Activated CD4-positive, alpha-beta memory T cell treated with anti-CD3 and anti-CD28 coated beads, Interleukin-2, amount 10 ng/mL, durations not matched to agents 7 days and 5 days (primary cell): ENCODE measurements at regions not wholly inside any gene's neighbourhood (a gene's known extent, or its start where the extent isn't known, plus 50 kb on each side); places are given as distances from the start of the nearest gene placed in this dataset.
"Not testable (repeated sequence)": the region's sequence is repeated elsewhere in the genome, so short reads cannot be mapped to it uniquely, and the experiment has no call there.

Source experiments
- CTCF ChIA-PET: fragments of 350-600 bp; sonication (Branson Sonifier 250); formaldehyde crosslinking; loops from one replicate; lab custom pipeline; 2021; ENCODE audit warnings: antibody characterized with exemption, inconsistent platforms; lab: Charles Lee
- POLR2A ChIA-PET: fragments of 350-600 bp; sonication (Branson Sonifier 250); formaldehyde crosslinking; loops from one replicate; lab custom pipeline; 2021; ENCODE audit warnings: antibody characterized with exemption; lab: Charles Lee
- DNase-seq: peaks from one replicate; pipeline ENCODE4 v3.0.0-alpha.2; 2020
- H3K27ac Mint-ChIP-seq: one replicate; pipeline ENCODE4 v1.8.0; 2021; ENCODE audit warnings: mild to moderate bottlenecking, mixed read lengths
- H3K27me3 Mint-ChIP-seq: one replicate; pipeline ENCODE4 v1.8.0; 2021; ENCODE audit warnings: mixed read lengths
- H3K36me3 Mint-ChIP-seq: one replicate; pipeline ENCODE4 v1.8.0; 2021; ENCODE audit warnings: low read depth, mixed read lengths
- H3K4me1 Mint-ChIP-seq: one replicate; pipeline ENCODE4 v1.8.0; 2021; ENCODE audit warnings: mixed read lengths
- H3K4me3 Mint-ChIP-seq: one replicate; pipeline ENCODE4 v1.8.0; 2021; ENCODE audit warnings: mild to moderate bottlenecking, mixed read lengths
- H3K9me3 Mint-ChIP-seq: one replicate; pipeline ENCODE4 v1.8.0; 2021; ENCODE audit warnings: mixed read lengths

- ChIA-PET POLR2A (no interaction called here), CTCF (interaction anchor here (0.6 kb wide), 1 partner anchor 29 kb away, joined by 7 read pairs; no protein-coding TSS in a partner anchor)
- Mint-ChIP-seq H3K9me3 (no peaks in the 10 kb centered on the region), H3K4me3 (no peak overlapping the region), H3K36me3 (no peaks in the 10 kb centered on the region), H3K27me3 (peaks cover 2% of the 10 kb centered on the region), H3K4me1 (no peaks in the 10 kb centered on the region), H3K27ac (no peak overlapping the region)
- no peak for DNase-seq
Observed at GRCh38 chr20:51936377-51936776, 134.1 kb upstream of the SALL4 start.

- no peak overlapping the region for H3K4me3 Mint-ChIP-seq
- POLR2A ChIA-PET = no interaction called here
- no peaks in the 10 kb centered on the region for H3K9me3 Mint-ChIP-seq
- CTCF ChIA-PET = no interaction called here
- peaks cover 5% of the 10 kb centered on the region for H3K27me3 Mint-ChIP-seq
- no peak for DNase-seq
- no peaks in the 10 kb centered on the region for H3K36me3 Mint-ChIP-seq
- no peak overlapping the region for H3K27ac Mint-ChIP-seq
- H3K4me1 Mint-ChIP-seq = no peaks in the 10 kb centered on the region
Observed at GRCh38 chr20:51935003-51935358, 132.7 kb upstream of the SALL4 start.

DNA sequence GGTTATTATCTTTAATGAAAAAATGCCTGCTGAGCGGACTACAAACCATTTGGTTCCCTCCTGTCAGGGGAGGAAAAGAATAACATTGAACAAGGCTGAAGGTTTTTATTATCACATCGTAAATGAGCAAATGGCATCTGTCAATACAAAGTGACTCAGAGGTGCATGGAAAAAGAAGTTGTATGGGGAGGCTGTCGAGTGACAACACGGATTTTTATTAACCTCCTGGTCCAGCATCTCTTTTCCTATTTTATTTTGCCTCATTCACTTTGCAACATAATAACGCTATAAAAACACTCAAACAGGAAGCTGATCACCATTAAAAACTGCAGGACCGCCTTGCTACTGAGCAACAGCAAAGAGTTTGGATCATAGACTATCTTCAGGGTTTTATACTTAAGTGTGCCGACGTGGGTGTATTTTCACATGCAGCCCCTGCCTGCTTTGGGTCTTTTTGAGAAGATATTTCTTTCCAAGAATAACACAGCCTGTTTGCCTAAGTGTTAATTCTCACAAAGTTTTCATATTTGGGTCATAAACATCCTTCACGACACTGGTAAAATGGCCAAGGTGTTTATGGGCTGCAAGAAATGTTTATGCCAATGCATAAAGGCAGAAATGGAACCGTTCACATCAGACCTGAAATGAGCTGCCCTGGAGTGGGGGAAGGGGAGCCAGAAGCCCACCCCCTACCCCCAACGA lies 132.1 kb upstream of the SALL4 start:
- DNase-seq = no peak

GRCh38 chr20:51931371-51931781 lies 129.1 kb upstream of the SALL4 start:
- ChIA-PET POLR2A (no interaction called here), CTCF (no interaction called here)
- DNase-seq = no peak
- Mint-ChIP-seq H3K4me1 (no peaks in the 10 kb centered on the region), H3K27me3 (peaks cover 4% of the 10 kb centered on the region), H3K9me3 (no peaks in the 10 kb centered on the region), H3K36me3 (no peaks in the 10 kb centered on the region), H3K4me3 (no peak overlapping the region), H3K27ac (no peak overlapping the region)

More for the DNA sequence above, 132.1 kb upstream of the SALL4 start:
- peaks cover 5% of the 10 kb centered on the region for H3K27me3 Mint-ChIP-seq
- no peak overlapping the region for H3K27ac Mint-ChIP-seq
- H3K36me3 Mint-ChIP-seq = no peaks in the 10 kb centered on the region
- no peaks in the 10 kb centered on the region for H3K9me3 Mint-ChIP-seq
- CTCF ChIA-PET = no interaction called here
- POLR2A ChIA-PET = no interaction called here
- no peak overlapping the region for H3K4me3 Mint-ChIP-seq
- H3K4me1 Mint-ChIP-seq = no peaks in the 10 kb centered on the region

DNA sequence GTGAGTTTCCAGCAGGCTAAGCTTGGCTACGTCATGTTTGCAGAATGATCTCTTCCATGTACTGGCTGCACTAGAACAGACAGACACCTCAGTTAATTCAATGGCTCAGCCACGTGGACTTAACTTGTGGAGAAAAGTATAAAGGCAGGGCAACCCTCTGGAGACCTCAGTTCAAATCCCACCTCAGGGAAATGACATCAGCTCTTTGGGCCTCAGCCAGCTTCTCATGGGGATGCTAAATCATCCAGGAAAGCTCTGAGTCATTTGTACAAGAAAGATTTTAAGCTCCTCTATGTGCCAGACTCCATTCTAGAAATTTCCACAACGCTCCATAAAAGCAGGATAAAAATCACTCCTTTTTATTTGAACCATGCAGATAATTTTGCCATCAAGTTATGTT lies 128.5 kb upstream of the SALL4 start:
- no peaks in the 10 kb centered on the region for H3K9me3 Mint-ChIP-seq
- POLR2A ChIA-PET = no interaction called here
- H3K36me3 Mint-ChIP-seq = no peaks in the 10 kb centered on the region
- H3K4me1 Mint-ChIP-seq = no peaks in the 10 kb centered on the region
- H3K27me3 Mint-ChIP-seq = peaks cover 4% of the 10 kb centered on the region
- DNase-seq = no peak
- H3K4me3 Mint-ChIP-seq = no peak overlapping the region
- CTCF ChIA-PET = no interaction called here
- no peak overlapping the region for H3K27ac Mint-ChIP-seq

GRCh38 chr20:51928931-51929330 lies 126.6 kb upstream of the SALL4 start:
- Mint-ChIP-seq H3K4me1 (no peaks in the 10 kb centered on the region), H3K27me3 (peaks cover 4% of the 10 kb centered on the region), H3K36me3 (no peaks in the 10 kb centered on the region), H3K9me3 (no peaks in the 10 kb centered on the region), H3K4me3 (no peak overlapping the region), H3K27ac (no peak overlapping the region)
- DNase-seq = no peak
- CTCF ChIA-PET = no interaction called here
- POLR2A ChIA-PET = no interaction called here

GRCh38 chr20:51927970-51928369 lies 125.6 kb upstream of the SALL4 start:
- CTCF ChIA-PET, H3K4me3 Mint-ChIP-seq, DNase-seq, H3K4me1 Mint-ChIP-seq, H3K36me3 Mint-ChIP-seq, H3K9me3 Mint-ChIP-seq, POLR2A ChIA-PET, H3K27me3 Mint-ChIP-seq, H3K27ac Mint-ChIP-seq: not testable (repeated sequence)

GRCh38 chr20:51926670-51927305 lies 124.5 kb upstream of the SALL4 start:
- no peaks in the 10 kb centered on the region for H3K9me3 Mint-ChIP-seq
- POLR2A ChIA-PET = no interaction called here
- no peak overlapping the region for H3K27ac Mint-ChIP-seq
- no peak for DNase-seq
- H3K4me1 Mint-ChIP-seq = no peaks in the 10 kb centered on the region
- peaks cover 4% of the 10 kb centered on the region for H3K27me3 Mint-ChIP-seq
- CTCF ChIA-PET = no interaction called here
- no peaks in the 10 kb centered on the region for H3K36me3 Mint-ChIP-seq
- H3K4me3 Mint-ChIP-seq = no peak overlapping the region

- ChIA-PET POLR2A (no interaction called here), CTCF (no interaction called here)
- H3K27ac Mint-ChIP-seq = no peak overlapping the region
- DNase-seq = no peak
- no peaks in the 10 kb centered on the region for H3K4me1 Mint-ChIP-seq
- no peak overlapping the region for H3K4me3 Mint-ChIP-seq
- H3K27me3 Mint-ChIP-seq = no peaks in the 10 kb centered on the region
- no peaks in the 10 kb centered on the region for H3K36me3 Mint-ChIP-seq
- H3K9me3 Mint-ChIP-seq = no peaks in the 10 kb centered on the region
Observed at GRCh38 chr20:51924509-51924908, 122.2 kb upstream of the SALL4 start.

- Mint-ChIP-seq H3K4me3 (no peak overlapping the region), H3K36me3 (no peaks in the 10 kb centered on the region), H3K9me3 (no peaks in the 10 kb centered on the region), H3K27me3 (no peaks in the 10 kb centered on the region), H3K4me1 (no peaks in the 10 kb centered on the region), H3K27ac (no peak overlapping the region)
- ChIA-PET CTCF (no interaction called here), POLR2A (no interaction called here)
- no peak for DNase-seq
Observed at GRCh38 chr20:51923633-51924032, 121.3 kb upstream of the SALL4 start.

GRCh38 chr20:51922812-51923211 lies 120.5 kb upstream of the SALL4 start:
- H3K4me3 Mint-ChIP-seq, DNase-seq, H3K27ac Mint-ChIP-seq, CTCF ChIA-PET, H3K36me3 Mint-ChIP-seq, H3K4me1 Mint-ChIP-seq, POLR2A ChIA-PET, H3K9me3 Mint-ChIP-seq, H3K27me3 Mint-ChIP-seq: not testable (repeated sequence)

DNA sequence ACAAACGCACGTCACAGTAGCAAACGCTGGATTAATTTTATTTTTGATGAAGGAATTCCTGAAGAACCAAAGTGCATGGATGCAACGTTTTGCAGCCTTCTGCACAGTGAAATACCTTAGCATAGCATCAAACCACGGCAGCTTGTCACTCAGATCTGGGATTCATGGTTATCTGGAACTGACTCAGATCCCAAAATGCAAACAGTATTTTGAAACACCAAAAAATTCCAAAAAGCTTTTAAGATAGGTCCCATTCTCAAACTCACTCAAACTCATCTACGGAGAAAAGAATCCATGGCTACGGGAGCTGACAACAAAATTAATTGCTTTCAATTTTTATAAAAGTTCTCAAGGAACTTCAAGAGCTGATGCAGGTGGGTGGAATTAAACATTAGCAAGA lies 116.2 kb upstream of the SALL4 start:
- CTCF ChIA-PET = no interaction called here
- Mint-ChIP-seq H3K27ac (no peak overlapping the region), H3K4me1 (no peaks in the 10 kb centered on the region), H3K9me3 (no peaks in the 10 kb centered on the region), H3K36me3 (no peaks in the 10 kb centered on the region), H3K27me3 (no peaks in the 10 kb centered on the region), H3K4me3 (no peak overlapping the region)
- POLR2A ChIA-PET = no interaction called here
- no peak for DNase-seq

- no peak overlapping the region for H3K27ac Mint-ChIP-seq
- H3K36me3 Mint-ChIP-seq = no peaks in the 10 kb centered on the region
- ChIA-PET CTCF (no interaction called here), POLR2A (no interaction called here)
- no peak for DNase-seq
- no peak overlapping the region for H3K4me3 Mint-ChIP-seq
- H3K4me1 Mint-ChIP-seq = no peaks in the 10 kb centered on the region
- H3K27me3 Mint-ChIP-seq = no peaks in the 10 kb centered on the region
- H3K9me3 Mint-ChIP-seq = no peaks in the 10 kb centered on the region
Observed at GRCh38 chr20:51917886-51918535, 115.7 kb upstream of the SALL4 start.

DNA sequence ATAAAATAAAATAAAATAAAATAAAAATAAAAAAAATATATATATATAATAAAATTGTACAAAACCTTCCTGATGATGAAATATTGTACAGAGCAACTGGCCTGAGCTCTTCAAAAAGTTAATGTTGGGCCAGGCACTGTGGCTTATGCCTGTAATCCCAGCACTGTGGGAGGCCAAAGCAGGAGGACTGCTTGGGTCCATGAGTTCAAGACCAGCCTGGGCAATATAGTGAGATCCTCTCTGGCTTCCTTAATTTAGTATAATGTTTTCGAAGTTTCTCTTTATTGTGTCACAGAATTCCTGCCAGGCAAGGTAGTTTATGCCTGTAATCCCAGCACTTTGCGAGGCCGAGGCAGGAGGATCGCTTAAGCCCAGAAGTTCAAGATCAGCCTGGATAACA lies 113.9 kb upstream of the SALL4 start:
- Mint-ChIP-seq H3K9me3 (no peaks in the 10 kb centered on the region), H3K4me3 (no peak overlapping the region), H3K27me3 (no peaks in the 10 kb centered on the region), H3K4me1 (no peaks in the 10 kb centered on the region), H3K27ac (no peak overlapping the region), H3K36me3 (no peaks in the 10 kb centered on the region)
- no peak for DNase-seq
- POLR2A ChIA-PET = no interaction called here
- CTCF ChIA-PET = no interaction called here
